ENCODE measurements at regions not wholly inside any gene's neighbourhood (a gene's known extent, or its start where the extent isn't known, plus 50 kb on each side); places are given as distances from the start of the nearest gene placed in this dataset.

- TF ChIP-seq, protein P1, sequence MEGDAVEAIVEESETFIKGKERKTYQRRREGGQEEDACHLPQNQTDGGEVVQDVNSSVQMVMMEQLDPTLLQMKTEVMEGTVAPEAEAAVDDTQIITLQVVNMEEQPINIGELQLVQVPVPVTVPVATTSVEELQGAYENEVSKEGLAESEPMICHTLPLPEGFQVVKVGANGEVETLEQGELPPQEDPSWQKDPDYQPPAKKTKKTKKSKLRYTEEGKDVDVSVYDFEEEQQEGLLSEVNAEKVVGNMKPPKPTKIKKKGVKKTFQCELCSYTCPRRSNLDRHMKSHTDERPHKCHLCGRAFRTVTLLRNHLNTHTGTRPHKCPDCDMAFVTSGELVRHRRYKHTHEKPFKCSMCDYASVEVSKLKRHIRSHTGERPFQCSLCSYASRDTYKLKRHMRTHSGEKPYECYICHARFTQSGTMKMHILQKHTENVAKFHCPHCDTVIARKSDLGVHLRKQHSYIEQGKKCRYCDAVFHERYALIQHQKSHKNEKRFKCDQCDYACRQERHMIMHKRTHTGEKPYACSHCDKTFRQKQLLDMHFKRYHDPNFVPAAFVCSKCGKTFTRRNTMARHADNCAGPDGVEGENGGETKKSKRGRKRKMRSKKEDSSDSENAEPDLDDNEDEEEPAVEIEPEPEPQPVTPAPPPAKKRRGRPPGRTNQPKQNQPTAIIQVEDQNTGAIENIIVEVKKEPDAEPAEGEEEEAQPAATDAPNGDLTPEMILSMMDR (IDR thresholded peaks at IDR 0.05), result no peak
- no peak for TF ChIP-seq EZH2 (IDR thresholded peaks at IDR 0.05; ENCODE audit: borderline replicate concordance, insufficient read depth, low read depth, low read length, poor library complexity, severe bottlenecking)
Measured at GRCh38 chr7:120184866-120185265, 88.1 kb upstream of the KCND2 start.
